HL-60 (cell line): ENCODE measurements at regions not wholly inside any gene's neighbourhood (a gene's known extent, or its start where the extent isn't known, plus 50 kb on each side); places are given as distances from the start of the nearest gene placed in this dataset.

Source experiments
- GABPA ChIP-seq: IDR thresholded peaks from 2 replicates; pipeline ENCODE4 v1.6.1; 2012; ENCODE audit warnings: low read depth
- POLR2AphosphoS5 ChIP-seq: IDR thresholded peaks from 2 replicates; pipeline ENCODE4 v1.6.1; 2012; ENCODE audit warnings: low read depth
- TF ChIP-seq, protein P1 (sequence below): IDR thresholded peaks from one replicate; pipeline ENCODE4 v1.5.1; 2011; ENCODE audit warnings: low read length, control low read depth, inconsistent platforms; ENCODE audit not compliant: insufficient read depth

DNA sequence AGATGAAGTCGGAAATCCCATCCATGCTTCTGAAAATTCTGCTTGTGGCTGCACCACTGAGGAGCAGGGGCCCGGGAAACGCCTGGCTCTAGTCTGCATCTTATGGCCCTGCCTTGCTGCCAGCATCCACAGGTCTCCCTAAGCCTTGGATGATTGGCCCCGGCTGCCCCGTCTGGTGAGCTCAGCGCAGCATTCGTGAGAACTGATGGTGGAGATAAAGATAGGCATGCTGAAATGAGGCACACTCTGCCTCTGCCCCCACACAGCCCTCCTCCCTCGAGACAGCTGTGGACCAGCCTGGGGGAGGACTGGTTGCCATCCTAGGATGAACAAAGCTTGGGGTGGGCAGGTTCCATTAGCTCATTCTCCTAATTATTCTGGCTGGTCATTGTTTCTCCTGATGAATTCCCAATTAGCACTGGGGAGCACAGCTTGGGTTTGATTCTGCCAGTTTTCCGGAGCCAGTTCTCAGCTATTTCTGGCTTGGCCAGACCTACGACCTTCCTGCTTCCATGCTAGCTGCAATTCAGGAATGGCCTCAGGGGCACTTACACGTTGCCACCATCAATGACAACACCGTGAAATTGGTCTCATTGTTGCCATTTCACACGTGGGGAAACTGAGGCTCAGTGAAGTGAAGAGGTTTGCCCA, 62.8 kb upstream of the CPEB4 start:
- TF ChIP-seq, protein P1, sequence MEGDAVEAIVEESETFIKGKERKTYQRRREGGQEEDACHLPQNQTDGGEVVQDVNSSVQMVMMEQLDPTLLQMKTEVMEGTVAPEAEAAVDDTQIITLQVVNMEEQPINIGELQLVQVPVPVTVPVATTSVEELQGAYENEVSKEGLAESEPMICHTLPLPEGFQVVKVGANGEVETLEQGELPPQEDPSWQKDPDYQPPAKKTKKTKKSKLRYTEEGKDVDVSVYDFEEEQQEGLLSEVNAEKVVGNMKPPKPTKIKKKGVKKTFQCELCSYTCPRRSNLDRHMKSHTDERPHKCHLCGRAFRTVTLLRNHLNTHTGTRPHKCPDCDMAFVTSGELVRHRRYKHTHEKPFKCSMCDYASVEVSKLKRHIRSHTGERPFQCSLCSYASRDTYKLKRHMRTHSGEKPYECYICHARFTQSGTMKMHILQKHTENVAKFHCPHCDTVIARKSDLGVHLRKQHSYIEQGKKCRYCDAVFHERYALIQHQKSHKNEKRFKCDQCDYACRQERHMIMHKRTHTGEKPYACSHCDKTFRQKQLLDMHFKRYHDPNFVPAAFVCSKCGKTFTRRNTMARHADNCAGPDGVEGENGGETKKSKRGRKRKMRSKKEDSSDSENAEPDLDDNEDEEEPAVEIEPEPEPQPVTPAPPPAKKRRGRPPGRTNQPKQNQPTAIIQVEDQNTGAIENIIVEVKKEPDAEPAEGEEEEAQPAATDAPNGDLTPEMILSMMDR: no peak
- TF ChIP-seq GABPA (no peak), POLR2AphosphoS5 (no peak)
